ENCODE measurements at regions not wholly inside any gene's neighbourhood (a gene's known extent, or its start where the extent isn't known, plus 50 kb on each side); places are given as distances from the start of the nearest gene placed in this dataset.
A peak's percentile ranks its signal among the peaks of the same experiment; 100 is the strongest.

DNA sequence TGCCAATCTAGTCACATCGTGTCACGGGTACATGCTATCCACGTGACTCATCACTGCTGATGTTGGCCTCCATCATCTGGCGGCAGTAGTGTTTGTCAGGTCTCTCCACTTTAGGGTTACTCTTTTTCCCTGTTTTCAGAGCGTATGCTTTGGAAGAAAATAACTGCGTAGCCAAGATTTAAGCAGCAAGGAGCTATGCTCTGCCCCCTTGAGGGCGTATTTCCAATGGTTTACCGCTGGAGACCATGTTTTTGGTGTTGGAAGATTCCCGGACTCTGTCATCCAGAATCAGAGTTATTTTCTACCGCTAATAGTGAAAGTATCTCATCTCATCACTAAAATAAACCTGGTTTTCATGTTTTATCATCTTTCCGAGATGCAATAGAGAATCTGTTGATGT, 306.5 kb downstream of the C6orf118 start:
- BruUV-seq (replicated peaks): no TSS peak
- no peak for DNase-seq (ENCODE audit: low spot score)
- no peak overlapping the region for H3K4me3 ChIP-seq (replicated peaks in 1 of 3; ENCODE audit: insufficient read depth in 1 of 3, low read depth in 2 of 3, low read length in 3 of 3)
- 30% methylated on average over 11 of the region's 11 CpGs for WGBS (ENCODE audit: low lambda C conversion rate)
- FAIRE-seq: no peak
- peak; percentile 59 for TF ChIP-seq CREB1 (IDR thresholded peaks at IDR 0.05)
- no peak for TF ChIP-seq CREB1 (CRISPR knock-in tag; IDR thresholded peaks at IDR 0.05)
- no peak for TF ChIP-seq ZNF580 (CRISPR knock-in tag; IDR thresholded peaks at IDR 0.05; ENCODE audit: borderline replicate concordance, low read depth)
- no peak overlapping the region for H3K27ac ChIP-seq (ENCODE audit: extremely low read length, insufficient read depth, low read length)
- H2AFZ ChIP-seq (ENCODE audit: low read length): no peak overlapping the region
- ATAC-seq: no peak
- in situ Hi-C loops (cut with HindIII; ENCODE audit: extremely low pct_ligation_motif_present, low pct_unique_long_range_greater_than_20kb) (no loop called here), intact Hi-C loops (cut with micrococcal nuclease; ENCODE audit: unreplicated experiment) (no loop called here)
- H3K27me3 ChIP-seq (ENCODE audit: control insufficient read depth in 1 of 2, insufficient read depth in 2 of 2, low read length in 2 of 2): no peaks in the 10 kb centered on the region
- H3K79me2 ChIP-seq (ENCODE audit: insufficient read depth, low read length): no peaks in the 10 kb centered on the region
- no peaks in the 10 kb centered on the region for H3K36me3 ChIP-seq (replicated peaks in 1 of 2; ENCODE audit: control insufficient read depth in 1 of 2, insufficient read depth in 2 of 2, low read length in 2 of 2)
- H3K9ac ChIP-seq (ENCODE audit: insufficient read depth, low read depth, low read length): no peak overlapping the region
- H4K20me1 ChIP-seq (ENCODE audit: insufficient read depth, low read length): no peaks in the 10 kb centered on the region
- POLR2A ChIA-PET: no interaction called here
- H3K4me2 ChIP-seq (ENCODE audit: low read depth, low read length): no peak overlapping the region
- H3K9me3 ChIP-seq (ENCODE audit: low read length): peaks cover 89% of the 10 kb centered on the region
- CTCF ChIA-PET (ENCODE audit: low intra/inter-chr PET ratio, low total read pairs): no interaction called here
- no peaks in the 10 kb centered on the region for H3K4me1 ChIP-seq (ENCODE audit: insufficient read depth, low read length)

- Histone ChIP-seq H4K20me1 (ENCODE audit: insufficient read depth, low read length) (no peaks in the 10 kb centered on the region), H3K4me1 (ENCODE audit: insufficient read depth, low read length) (no peaks in the 10 kb centered on the region), H3K36me3 (replicated peaks in 1 of 2; ENCODE audit: control insufficient read depth in 1 of 2, insufficient read depth in 2 of 2, low read length in 2 of 2) (no peaks in the 10 kb centered on the region), H3K27me3 (ENCODE audit: control insufficient read depth in 1 of 2, insufficient read depth in 2 of 2, low read length in 2 of 2) (no peaks in the 10 kb centered on the region), H2AFZ (ENCODE audit: low read length) (no peak overlapping the region), H3K79me2 (ENCODE audit: insufficient read depth, low read length) (no peaks in the 10 kb centered on the region), H3K27ac (ENCODE audit: extremely low read length, insufficient read depth, low read length) (no peak overlapping the region), H3K4me2 (ENCODE audit: low read depth, low read length) (no peak overlapping the region), H3K4me3 (replicated peaks in 1 of 3; ENCODE audit: insufficient read depth in 1 of 3, low read depth in 2 of 3, low read length in 3 of 3) (no peak overlapping the region), H3K9ac (ENCODE audit: insufficient read depth, low read depth, low read length) (no peak overlapping the region), H3K9me3 (ENCODE audit: low read length) (peaks cover 89% of the 10 kb centered on the region)
- FAIRE-seq (no peak), DNase-seq (ENCODE audit: low spot score) (no peak), ATAC-seq (no peak)
- BruUV-seq (replicated peaks): no TSS peak
- WGBS (ENCODE audit: low lambda C conversion rate): 28% methylated on average over 4 of the region's 4 CpGs
- in situ Hi-C loops (cut with HindIII; ENCODE audit: extremely low pct_ligation_motif_present, low pct_unique_long_range_greater_than_20kb): no loop called here
- intact Hi-C loops (cut with micrococcal nuclease; ENCODE audit: unreplicated experiment): no loop called here
- POLR2A ChIA-PET: no interaction called here
- CTCF ChIA-PET (ENCODE audit: low intra/inter-chr PET ratio, low total read pairs): no interaction called here
- TF ChIP-seq TEAD3 (CRISPR knock-in tag; optimal IDR thresholded peaks at IDR 0.05; ENCODE audit: borderline replicate concordance): no peak
- no peak for TF ChIP-seq IRF9 (CRISPR knock-in tag; IDR thresholded peaks at IDR 0.05; ENCODE audit: borderline replicate concordance)
- TF ChIP-seq CENPT (CRISPR knock-in tag; IDR thresholded peaks at IDR 0.05; ENCODE audit: low read depth): no peak
- no peak for TF ChIP-seq GMEB2 (CRISPR knock-in tag; IDR thresholded peaks at IDR 0.05; ENCODE audit: low read depth)
- TF ChIP-seq SMAD1 (CRISPR knock-in tag; IDR thresholded peaks at IDR 0.05; ENCODE audit: borderline replicate concordance, low read depth): no peak
- no peak for TF ChIP-seq ZNF766 (CRISPR knock-in tag; IDR thresholded peaks at IDR 0.05; ENCODE audit: borderline replicate concordance)
- TF ChIP-seq, protein P1, sequence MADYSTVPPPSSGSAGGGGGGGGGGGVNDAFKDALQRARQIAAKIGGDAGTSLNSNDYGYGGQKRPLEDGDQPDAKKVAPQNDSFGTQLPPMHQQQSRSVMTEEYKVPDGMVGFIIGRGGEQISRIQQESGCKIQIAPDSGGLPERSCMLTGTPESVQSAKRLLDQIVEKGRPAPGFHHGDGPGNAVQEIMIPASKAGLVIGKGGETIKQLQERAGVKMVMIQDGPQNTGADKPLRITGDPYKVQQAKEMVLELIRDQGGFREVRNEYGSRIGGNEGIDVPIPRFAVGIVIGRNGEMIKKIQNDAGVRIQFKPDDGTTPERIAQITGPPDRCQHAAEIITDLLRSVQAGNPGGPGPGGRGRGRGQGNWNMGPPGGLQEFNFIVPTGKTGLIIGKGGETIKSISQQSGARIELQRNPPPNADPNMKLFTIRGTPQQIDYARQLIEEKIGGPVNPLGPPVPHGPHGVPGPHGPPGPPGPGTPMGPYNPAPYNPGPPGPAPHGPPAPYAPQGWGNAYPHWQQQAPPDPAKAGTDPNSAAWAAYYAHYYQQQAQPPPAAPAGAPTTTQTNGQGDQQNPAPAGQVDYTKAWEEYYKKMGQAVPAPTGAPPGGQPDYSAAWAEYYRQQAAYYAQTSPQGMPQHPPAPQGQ (CRISPR knock-in tag; IDR thresholded peaks at IDR 0.05; ENCODE audit: borderline replicate concordance): no peak
Measured at GRCh38 chr6:165002358-165002757, 307.0 kb downstream of the C6orf118 start.

Measured in HepG2 (cell line).